ENCODE measurements at regions not wholly inside any gene's neighbourhood (a gene's known extent, or its start where the extent isn't known, plus 50 kb on each side); places are given as distances from the start of the nearest gene placed in this dataset.

GRCh38 chr2:120538691-120539423 is 192.9 kb downstream of the INHBB start:
- no peaks in the 10 kb centered on the region for H3K36me3 Mint-ChIP-seq (ENCODE audit: insufficient read depth, unreplicated experiment)
- no TSS peak for BruUV-seq (replicated peaks)
- no peaks in the 10 kb centered on the region for H3K9me3 Mint-ChIP-seq (ENCODE audit: low read depth, unreplicated experiment)
- no peak overlapping the region for H3K4me3 Mint-ChIP-seq (ENCODE audit: low read depth, unreplicated experiment)
- no peak for DNase-seq
- H3K27me3 Mint-ChIP-seq (ENCODE audit: unreplicated experiment), result peaks cover 77% of the 10 kb centered on the region
- intact Hi-C loops (cut with micrococcal nuclease; ENCODE audit: unreplicated experiment), result no loop called here
- CTCF ChIA-PET, result interaction anchor here (1.9 kb wide), 1 partner anchor 14 kb away, joined by 6 read pairs; no protein-coding TSS in a partner anchor
- no peak overlapping the region for H3K27ac Mint-ChIP-seq (ENCODE audit: unreplicated experiment)
- TF ChIP-seq, protein P1, sequence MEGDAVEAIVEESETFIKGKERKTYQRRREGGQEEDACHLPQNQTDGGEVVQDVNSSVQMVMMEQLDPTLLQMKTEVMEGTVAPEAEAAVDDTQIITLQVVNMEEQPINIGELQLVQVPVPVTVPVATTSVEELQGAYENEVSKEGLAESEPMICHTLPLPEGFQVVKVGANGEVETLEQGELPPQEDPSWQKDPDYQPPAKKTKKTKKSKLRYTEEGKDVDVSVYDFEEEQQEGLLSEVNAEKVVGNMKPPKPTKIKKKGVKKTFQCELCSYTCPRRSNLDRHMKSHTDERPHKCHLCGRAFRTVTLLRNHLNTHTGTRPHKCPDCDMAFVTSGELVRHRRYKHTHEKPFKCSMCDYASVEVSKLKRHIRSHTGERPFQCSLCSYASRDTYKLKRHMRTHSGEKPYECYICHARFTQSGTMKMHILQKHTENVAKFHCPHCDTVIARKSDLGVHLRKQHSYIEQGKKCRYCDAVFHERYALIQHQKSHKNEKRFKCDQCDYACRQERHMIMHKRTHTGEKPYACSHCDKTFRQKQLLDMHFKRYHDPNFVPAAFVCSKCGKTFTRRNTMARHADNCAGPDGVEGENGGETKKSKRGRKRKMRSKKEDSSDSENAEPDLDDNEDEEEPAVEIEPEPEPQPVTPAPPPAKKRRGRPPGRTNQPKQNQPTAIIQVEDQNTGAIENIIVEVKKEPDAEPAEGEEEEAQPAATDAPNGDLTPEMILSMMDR (IDR thresholded peaks at IDR 0.05; ENCODE audit: unreplicated experiment), result no peak
- H3K4me1 Mint-ChIP-seq (ENCODE audit: low read depth, unreplicated experiment), result peaks cover 10% of the 10 kb centered on the region

GRCh38 chr2:120539424-120539936 is 193.5 kb downstream of the INHBB start:
- CTCF ChIA-PET, result interaction anchor here (1.9 kb wide), 1 partner anchor 14 kb away, joined by 6 read pairs; no protein-coding TSS in a partner anchor
- Mint-ChIP-seq H3K4me3 (ENCODE audit: low read depth, unreplicated experiment) (no peak overlapping the region), H3K9me3 (ENCODE audit: low read depth, unreplicated experiment) (no peaks in the 10 kb centered on the region), H3K27me3 (ENCODE audit: unreplicated experiment) (peaks cover 71% of the 10 kb centered on the region), H3K4me1 (ENCODE audit: low read depth, unreplicated experiment) (peaks cover 10% of the 10 kb centered on the region), H3K36me3 (ENCODE audit: insufficient read depth, unreplicated experiment) (no peaks in the 10 kb centered on the region), H3K27ac (ENCODE audit: unreplicated experiment) (no peak overlapping the region)
- intact Hi-C loops (cut with micrococcal nuclease; ENCODE audit: unreplicated experiment), result no loop called here
- no peak for DNase-seq
- TF ChIP-seq, protein P1 (IDR thresholded peaks at IDR 0.05; ENCODE audit: unreplicated experiment), result no peak
- no TSS peak for BruUV-seq (replicated peaks)

DNA sequence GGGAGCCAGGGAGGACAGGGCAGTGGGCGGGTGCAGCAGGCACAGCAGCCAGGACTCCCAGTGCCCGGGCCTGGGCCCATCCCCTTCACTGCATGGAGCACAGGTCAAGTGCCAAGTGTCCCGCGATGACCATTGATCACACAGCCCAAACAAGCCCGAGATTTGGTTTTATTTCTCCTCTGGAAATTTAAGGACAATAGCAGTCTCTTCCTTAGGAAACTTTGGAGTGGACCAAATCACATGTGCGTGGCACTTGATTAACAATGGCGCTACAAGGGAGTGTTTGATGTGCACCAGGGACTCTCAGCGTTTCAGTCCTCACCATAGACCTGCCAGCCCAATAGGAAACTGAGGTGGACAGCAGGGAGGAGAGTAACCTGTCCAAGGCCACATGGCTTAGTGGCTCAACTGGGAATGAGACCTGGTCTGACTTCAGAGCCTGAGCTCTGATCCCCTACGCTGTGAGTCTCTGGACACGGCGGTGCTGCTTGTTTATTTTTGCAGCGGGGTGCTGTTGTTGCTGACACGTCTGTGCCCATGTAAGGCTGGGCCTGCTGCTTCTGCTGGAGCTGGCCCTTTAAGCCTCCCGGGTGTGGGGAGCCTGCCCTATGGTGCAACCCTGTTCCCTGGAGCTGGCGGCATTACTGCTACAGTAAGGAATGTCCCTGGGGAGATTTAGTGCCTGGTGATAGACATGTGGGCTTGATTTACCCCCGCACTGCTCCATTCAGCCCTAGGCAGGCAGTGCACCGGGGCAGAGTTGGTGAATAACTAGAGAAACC is 194.2 kb downstream of the INHBB start:
- TF ChIP-seq, protein P1 (IDR thresholded peaks at IDR 0.05; ENCODE audit: unreplicated experiment), result no peak
- CTCF ChIA-PET, result interaction anchor here (1.9 kb wide), 1 partner anchor 13 kb away, joined by 6 read pairs; no protein-coding TSS in a partner anchor

GRCh38 chr2:120540719-120541552 is 194.7 kb upstream of the GLI2 start:
- Mint-ChIP-seq H3K9me3 (ENCODE audit: low read depth, unreplicated experiment) (no peaks in the 10 kb centered on the region), H3K36me3 (ENCODE audit: insufficient read depth, unreplicated experiment) (no peaks in the 10 kb centered on the region), H3K4me1 (ENCODE audit: low read depth, unreplicated experiment) (peaks cover 14% of the 10 kb centered on the region), H3K27ac (ENCODE audit: unreplicated experiment) (no peak overlapping the region), H3K4me3 (ENCODE audit: low read depth, unreplicated experiment) (no peak overlapping the region), H3K27me3 (ENCODE audit: unreplicated experiment) (peaks cover 78% of the 10 kb centered on the region)
- TF ChIP-seq, protein P1 (IDR thresholded peaks at IDR 0.05; ENCODE audit: unreplicated experiment), result no peak
- BruUV-seq (replicated peaks), result no TSS peak
- CTCF ChIA-PET, result no interaction called here
- DNase-seq, result no peak
- intact Hi-C loops (cut with micrococcal nuclease; ENCODE audit: unreplicated experiment), result loop anchor here (2.0 kb wide), 1 partner anchor 20 kb away; no protein-coding TSS in a partner anchor

More for the DNA sequence above, 194.2 kb downstream of the INHBB start:
- peaks cover 75% of the 10 kb centered on the region for H3K27me3 Mint-ChIP-seq (ENCODE audit: unreplicated experiment)
- DNase-seq, result peak; percentile 50
- no peak overlapping the region for H3K27ac Mint-ChIP-seq (ENCODE audit: unreplicated experiment)
- H3K36me3 Mint-ChIP-seq (ENCODE audit: insufficient read depth, unreplicated experiment), result no peaks in the 10 kb centered on the region
- intact Hi-C loops (cut with micrococcal nuclease; ENCODE audit: unreplicated experiment), result loop anchor here (2.0 kb wide), 1 partner anchor 19 kb away; no protein-coding TSS in a partner anchor
- H3K9me3 Mint-ChIP-seq (ENCODE audit: low read depth, unreplicated experiment), result no peaks in the 10 kb centered on the region
- peaks cover 10% of the 10 kb centered on the region for H3K4me1 Mint-ChIP-seq (ENCODE audit: low read depth, unreplicated experiment)
- no peak overlapping the region for H3K4me3 Mint-ChIP-seq (ENCODE audit: low read depth, unreplicated experiment)
- BruUV-seq (replicated peaks), result no TSS peak

All from Calu3 (cell line).